K562 (cell line): ENCODE measurements at regions not wholly inside any gene's neighbourhood (a gene's known extent, or its start where the extent isn't known, plus 50 kb on each side); places are given as distances from the start of the nearest gene placed in this dataset.

Source experiments
- ATAC-seq: fragments of 200-7000 bp; cut with Tn5 transposase; 3 replicates; pipeline ENCODE4 v1.9.1; 2020; ENCODE audit warnings: moderate library complexity
- BruUV-seq: library from RNA; stranded (reverse); fragments of 400-500 nt; replicated peaks from 2 replicates; lab custom pipeline; 2021; lab: Mats Ljungman, UMichigan
- CTCF ChIA-PET: fragments of 300-600 bp; formaldehyde crosslinking; extraction: SDS; loops from one replicate; lab custom pipeline; 2021; ENCODE audit warnings: low intra/inter-chr PET ratio; lab: Yijun Ruan, JAX
- POLR2A ChIA-PET: fragments of 300-600, 350-650 bp; sonication (Branson Sonifier 250); formaldehyde crosslinking; extraction: SDS; loops from one replicate; lab custom pipeline; 2021; ENCODE audit warnings: antibody characterized with exemption, inconsistent platforms; lab: Yijun Ruan, JAX
- DNase-seq, 4 experiments: peaks; one replicate each; pipeline versions ENCODE4 v3.0.0 to v3.0.0-alpha.2; 2011 to 2018; ENCODE audit warnings: low spot score in 3 of 4, mixed read lengths in 3 of 4; ENCODE audit errors: extremely low read depth in 1 of 4
- FAIRE-seq: peaks from 2 replicates; lab custom pipeline; 2011; peaks lifted over from hg19 to GRCh38; lab: Jason Lieb, UNC
- H2AFZ ChIP-seq: 2 replicates; pipeline ENCODE4 v1.6.0; 2011; ENCODE audit warnings: low read depth, low read length, control low read depth, inconsistent platforms
- H3K27ac ChIP-seq: fragments of 200-600 bp; 3 replicates; pipeline ENCODE4 v1.8.0; 2011; ENCODE audit warnings: low read depth, mild to moderate bottlenecking, control low read depth, inconsistent platforms, low read length, moderate library complexity, mixed read lengths; ENCODE audit errors: extremely low read depth
- H3K27me3 ChIP-seq, 2 experiments: fragments of 300-600 bp in 1 of 2; 2 replicates in 1 of 2; 3 replicates in 1 of 2; pipeline versions ENCODE4 v1.6.0 to v1.8.0; 2011; ENCODE audit warnings: inconsistent platforms in 2 of 2, low read length in 2 of 2, mild to moderate bottlenecking in 1 of 2, mixed read lengths in 1 of 2, moderate library complexity in 1 of 2; ENCODE audit not compliant: control insufficient read depth in 2 of 2, insufficient read depth in 2 of 2
- H3K36me3 ChIP-seq: fragments of 300-600 bp; 3 replicates; pipeline ENCODE4 v1.8.0; 2011; ENCODE audit warnings: mild to moderate bottlenecking, low read length, inconsistent platforms; ENCODE audit not compliant: control insufficient read depth, insufficient read depth
- H3K4me1 ChIP-seq, 2 experiments: fragments of 200-600 bp in 1 of 2; replicated peaks in 1 of 2; 2 replicates in 1 of 2; 3 replicates in 1 of 2; pipeline versions ENCODE4 v1.5.1 to v1.8.0; 2011; ENCODE audit warnings: inconsistent platforms in 2 of 2, low read length in 2 of 2, mild to moderate bottlenecking in 1 of 2, mixed read lengths in 1 of 2, moderate library complexity in 1 of 2; ENCODE audit not compliant: control insufficient read depth in 2 of 2, insufficient read depth in 2 of 2
- H3K4me2 ChIP-seq: 2 replicates; pipeline ENCODE4 v1.6.1; 2011; ENCODE audit warnings: low read length, control low read depth, inconsistent platforms, mixed read lengths; ENCODE audit not compliant: insufficient read depth
- H3K4me3 ChIP-seq: fragments of 200-600 bp; sonication (generic), shearing (Covaris generic); 2 replicates; pipeline ENCODE4 v1.5.1; 2016; ENCODE audit warnings: control low read depth, inconsistent platforms
- H3K79me2 ChIP-seq: fragments of 200-600 bp; 3 replicates; pipeline ENCODE4 v1.8.0; 2011; ENCODE audit warnings: low read length, inconsistent platforms; ENCODE audit not compliant: control insufficient read depth, insufficient read depth
- H3K9ac ChIP-seq, 2 experiments: 2 replicates each; pipeline versions ENCODE4 v1.6.0 to v1.6.1; 2011; ENCODE audit warnings: low read depth in 2 of 2, low read length in 2 of 2, control low read depth in 1 of 2, inconsistent platforms in 1 of 2, mild to moderate bottlenecking in 1 of 2, mixed read lengths in 1 of 2; ENCODE audit not compliant: insufficient read depth in 1 of 2
- H3K9me1 ChIP-seq: one replicate; pipeline ENCODE4 v1.6.0; 2011; ENCODE audit warnings: inconsistent platforms, mild to moderate bottlenecking, low read length, moderate library complexity; ENCODE audit not compliant: control insufficient read depth, insufficient read depth
- H3K9me3 ChIP-seq: replicated peaks from 2 replicates; pipeline ENCODE4 v1.5.1; 2011; ENCODE audit warnings: low read depth, low read length, inconsistent platforms; ENCODE audit not compliant: control insufficient read depth, insufficient read depth
- H4K20me1 ChIP-seq: replicated peaks from 2 replicates; pipeline ENCODE4 v1.6.1; 2011; ENCODE audit warnings: low read length, inconsistent platforms, mixed read lengths; ENCODE audit not compliant: control insufficient read depth, insufficient read depth
- ASH1L ChIP-seq: fragments of 450-650 bp; IDR thresholded peaks from 2 replicates; pipeline ENCODE4 v1.6.1; 2018; ENCODE audit warnings: borderline replicate concordance, mild to moderate bottlenecking, low read depth; ENCODE audit not compliant: partially characterized antibody
- CEBPG ChIP-seq, 3 experiments: fragments of 200-800 bp in 1 of 3; sonication (Bioruptor generic) in 1 of 3; sonication (generic) in 1 of 3; formaldehyde crosslinking in 1 of 3; IDR thresholded peaks in 2 of 3; conservative IDR thresholded peaks in 1 of 3; 2 replicates each; pipeline versions ENCODE4 v1.6.1 to v1.8.0; 2016 to 2022; ENCODE audit warnings: missing compliant biosample characterization in 2 of 3, missing genetic modification characterization in 2 of 3, mild to moderate bottlenecking in 1 of 3, missing genetic modification reagents in 1 of 3
- FUS ChIP-seq: fragments of 200-400 bp; formaldehyde crosslinking; optimal IDR thresholded peaks from 2 replicates; pipeline ENCODE3; 2017; ENCODE audit warnings: low read depth, low read length
- GTF2B ChIP-seq: IDR thresholded peaks from 2 replicates; pipeline ENCODE4 v1.6.1; 2011; ENCODE audit not compliant: insufficient read length; ENCODE audit errors: extremely low read depth
- HDAC3 ChIP-seq: fragments of 450-650 bp; IDR thresholded peaks from 2 replicates; pipeline ENCODE4 v1.6.1; 2018; ENCODE audit warnings: borderline replicate concordance, mild to moderate bottlenecking, moderate library complexity; ENCODE audit not compliant: partially characterized antibody
- KLF16 ChIP-seq: IDR thresholded peaks from 2 replicates; pipeline ENCODE4 v1.6.1; 2016; ENCODE audit warnings: antibody characterized with exemption
- MLLT1 ChIP-seq, 2 experiments: fragments of 450-650 bp; IDR thresholded peaks; 2 replicates each; pipeline ENCODE4 v1.6.1; 2016
- PHB2 ChIP-seq: fragments of 450-650 bp; IDR thresholded peaks from 2 replicates; pipeline ENCODE4 v1.6.1; 2017; ENCODE audit warnings: low read depth
- SIN3A ChIP-seq, 2 experiments: fragments of 150-350 bp in 1 of 2; IDR thresholded peaks; 2 replicates each; pipeline ENCODE4 v1.6.1; 2011 to 2016; ENCODE audit warnings: borderline replicate concordance in 2 of 2, low read depth in 2 of 2, low read length in 2 of 2, mild to moderate bottlenecking in 2 of 2, moderate library complexity in 2 of 2; ENCODE audit not compliant: control insufficient read depth in 1 of 2
- SMC3 ChIP-seq: conservative IDR thresholded peaks from 2 replicates; pipeline ENCODE4 v1.6.1; 2011; ENCODE audit warnings: low read depth, low read length, improper control_type of control experiment; ENCODE audit not compliant: insufficient read depth
- SNRNP70 ChIP-seq: fragments of 200-400 bp; formaldehyde crosslinking; optimal IDR thresholded peaks from 2 replicates; pipeline ENCODE3; 2017; ENCODE audit warnings: low read depth, low read length
- SPI1 ChIP-seq: IDR thresholded peaks from 2 replicates; pipeline ENCODE4 v1.6.1; 2011; ENCODE audit warnings: low read depth, low read length, control low read depth, borderline replicate concordance
- ZBTB1 ChIP-seq: sonication (generic); formaldehyde crosslinking; IDR thresholded peaks from 2 replicates; pipeline ENCODE4 v1.8.1; 2023; ENCODE audit warnings: missing genetic modification reagents, low read depth, mild to moderate bottlenecking, borderline replicate concordance
- ZNF197 ChIP-seq: fragments of 200-800 bp; sonication (Bioruptor generic); IDR thresholded peaks from 2 replicates; pipeline ENCODE4 v1.6.1; 2016; ENCODE audit warnings: low read depth, missing genetic modification characterization, missing compliant biosample characterization
- WGBS: fragments of 100-300 bp; shearing (Covaris generic); methylation state at CpG from one replicate; pipeline ENCODE4 v1.1.6; 2016; ENCODE audit warnings: low coverage, mixed read lengths; ENCODE audit not compliant: insufficient coverage; ENCODE audit errors: missing lambda C conversion rate; 5-methylcytosine and 5-hydroxymethylcytosine counted together
- in situ Hi-C: fragments of 300-500 bp; cut with MboI; formaldehyde crosslinking; loops from 4 replicates; pipeline ENCODE4 v1.15.0; 2018; ENCODE audit warnings: inconsistent platforms, mixed read lengths
- intact Hi-C: fragments of 100-400 bp; cut with micrococcal nuclease; formaldehyde crosslinking; loops from 2 replicates; pipeline ENCODE4 v1.14.2; 2022
- TF ChIP-seq, protein P1 (sequence below), 3 experiments: IDR thresholded peaks in 2 of 3; conservative IDR thresholded peaks in 1 of 3; 2 replicates each; pipeline ENCODE4 v1.5.1; 2011 to 2012; ENCODE audit warnings: low read length in 3 of 3, mild to moderate bottlenecking in 3 of 3, control low read depth in 2 of 3, improper control_type of control experiment in 1 of 3, inconsistent platforms in 1 of 3, low read depth in 1 of 3, mixed read lengths in 1 of 3, moderate library complexity in 1 of 3; ENCODE audit not compliant: insufficient read depth in 2 of 3

DNA sequence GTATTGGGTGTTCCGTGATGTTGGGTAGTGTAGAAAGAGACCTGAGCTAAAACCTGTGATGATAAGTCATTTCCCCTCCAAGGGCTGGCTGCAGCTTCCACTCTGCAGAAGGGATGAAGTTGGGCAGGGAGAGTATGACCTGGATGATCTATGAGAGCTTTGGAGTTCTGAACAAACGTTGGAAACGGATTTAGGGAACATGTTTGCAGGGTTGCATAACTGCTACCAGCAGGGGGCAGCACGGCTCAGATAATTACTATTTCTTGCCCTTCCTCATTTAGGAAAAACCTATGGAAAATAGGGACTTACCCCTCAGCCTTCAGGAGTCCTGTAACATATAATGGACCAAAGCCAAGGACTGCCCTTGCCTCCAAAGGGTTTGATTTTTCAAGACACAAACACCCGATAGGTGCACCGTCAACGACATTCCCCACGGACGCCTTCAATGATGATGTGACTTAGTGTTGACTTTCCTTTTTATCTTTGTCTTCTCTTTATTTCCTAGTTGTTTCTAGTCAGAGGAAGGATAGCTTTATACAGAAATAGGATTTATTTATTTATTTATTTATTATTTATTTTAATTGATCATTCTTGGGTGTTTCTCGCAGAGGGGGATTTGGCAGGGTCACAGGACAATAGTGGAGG is 164.9 kb upstream of the SASH1 start:
- H3K27me3 ChIP-seq, result 0 out of 5 replicates have a peak, but pooled peaks cover 0 to 4% of the 10 kb centered on the region in 2 experiments
- intact Hi-C loops (loop anchor here (1.0 to 10.0 kb wide), 3 partner anchors 73 to 287 kb away; no protein-coding TSS in a partner anchor), in situ Hi-C loops (no loop called here)
- BruUV-seq, result no TSS peak
- H3K4me2 ChIP-seq, result no peak overlapping the region
- ATAC-seq (peak; percentile 71), FAIRE-seq (peak; percentile 84), DNase-seq (peak; percentile 34 to 62 (median 55))
- ChIA-PET POLR2A (no interaction called here), CTCF (interaction anchor here (0.7 to 1.4 kb wide), 2 partner anchors 73 to 287 kb away, joined by 5 read pairs; no protein-coding TSS in a partner anchor)
- no peaks in the 10 kb centered on the region for H3K9me3 ChIP-seq
- WGBS, result 63% methylated on average over 10 of the region's 10 CpGs
- H3K4me1 ChIP-seq, result no peaks in the 10 kb centered on the region; a peak in 1 of 5 replicates
- no peak overlapping the region for H3K27ac ChIP-seq
- H3K4me3 ChIP-seq, result no peak overlapping the region
- H3K36me3 ChIP-seq, result no peaks in the 10 kb centered on the region
- H3K9ac ChIP-seq, result no peak overlapping the region
- H3K79me2 ChIP-seq, result no peaks in the 10 kb centered on the region
- no peaks in the 10 kb centered on the region for H4K20me1 ChIP-seq
- H2AFZ ChIP-seq, result no peak overlapping the region
- H3K9me1 ChIP-seq, result no peaks in the 10 kb centered on the region
- TF ChIP-seq MLLT1 (IDR thresholded peaks at IDR 0.05) (no peak), ZBTB1 (CRISPR knock-in tag) (no peak), ZNF197 (CRISPR knock-in tag) (no peak), SIN3A (IDR thresholded peaks at IDR 0.05; ENCODE audit: borderline replicate concordance in 2 of 2, control insufficient read depth in 1 of 2, low read depth in 2 of 2, low read length in 2 of 2) (no peak), SNRNP70 (no peak), FUS (no peak), ASH1L (no peak), GTF2B (no peak), CEBPG (CRISPR knock-in tag; IDR thresholded peaks at IDR 0.05) (no peak), CEBPG (tag; conservative IDR thresholded peaks at IDR 0.05 in 1 of 2, IDR thresholded peaks at IDR 0.05 in 1 of 2) (0 out of 4 replicates have a peak, but pooled peaks of 1 of the 2 experiments have one; percentile 7), PHB2 (no peak), KLF16 (peak; percentile 45; the same call in 1 of the 2 replicates), SPI1 (peak; percentile 72), SMC3 (peak; percentile 32; the same call in 1 of the 2 replicates), HDAC3 (no peak)
- TF ChIP-seq, protein P1, sequence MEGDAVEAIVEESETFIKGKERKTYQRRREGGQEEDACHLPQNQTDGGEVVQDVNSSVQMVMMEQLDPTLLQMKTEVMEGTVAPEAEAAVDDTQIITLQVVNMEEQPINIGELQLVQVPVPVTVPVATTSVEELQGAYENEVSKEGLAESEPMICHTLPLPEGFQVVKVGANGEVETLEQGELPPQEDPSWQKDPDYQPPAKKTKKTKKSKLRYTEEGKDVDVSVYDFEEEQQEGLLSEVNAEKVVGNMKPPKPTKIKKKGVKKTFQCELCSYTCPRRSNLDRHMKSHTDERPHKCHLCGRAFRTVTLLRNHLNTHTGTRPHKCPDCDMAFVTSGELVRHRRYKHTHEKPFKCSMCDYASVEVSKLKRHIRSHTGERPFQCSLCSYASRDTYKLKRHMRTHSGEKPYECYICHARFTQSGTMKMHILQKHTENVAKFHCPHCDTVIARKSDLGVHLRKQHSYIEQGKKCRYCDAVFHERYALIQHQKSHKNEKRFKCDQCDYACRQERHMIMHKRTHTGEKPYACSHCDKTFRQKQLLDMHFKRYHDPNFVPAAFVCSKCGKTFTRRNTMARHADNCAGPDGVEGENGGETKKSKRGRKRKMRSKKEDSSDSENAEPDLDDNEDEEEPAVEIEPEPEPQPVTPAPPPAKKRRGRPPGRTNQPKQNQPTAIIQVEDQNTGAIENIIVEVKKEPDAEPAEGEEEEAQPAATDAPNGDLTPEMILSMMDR (IDR thresholded peaks at IDR 0.05 in 2 of 3, conservative IDR thresholded peaks at IDR 0.05 in 1 of 3; ENCODE audit: insufficient read depth in 2 of 3, low read depth in 1 of 3, low read length in 3 of 3), result peak; percentile 64 to 74 (median 73)
